Uterus (tissue), 3 donors: ENCODE measurements at regions not wholly inside any gene's neighbourhood (a gene's known extent, or its start where the extent isn't known, plus 50 kb on each side); places are given as distances from the start of the nearest gene placed in this dataset.

Source experiments
- DNase-seq, 2 donors: peaks; one replicate each; pipeline ENCODE4 v3.0.0-alpha.2; 2019 to 2020
- H3K27ac ChIP-seq, 2 donors: fragments of 200-600 bp; sonication (generic); 1 replicate in 1 of 2; 2 replicates in 1 of 2; pipeline ENCODE4 v1.5.1; 2016 to 2018
- H3K27me3 ChIP-seq, 2 donors: fragments of 200-600 bp; sonication (generic); one replicate each; pipeline ENCODE4 v1.5.1; 2018 to 2019; ENCODE audit warnings: control low read depth in 1 of 2
- H3K36me3 ChIP-seq, 2 donors: fragments of 200-600 bp; sonication (generic); one replicate each; pipeline ENCODE4 v1.5.1; 2019; ENCODE audit warnings: control low read depth in 1 of 2
- H3K4me1 ChIP-seq, 2 donors: fragments of 200-600 bp; sonication (generic); one replicate each; pipeline ENCODE4 v1.5.1; 2018 to 2019; ENCODE audit warnings: control low read depth in 1 of 2
- H3K4me3 ChIP-seq, 2 donors: fragments of 200-600 bp; sonication (generic); 1 replicate in 1 of 2; 2 replicates in 1 of 2; pipeline ENCODE4 v1.5.1; 2018 to 2019; ENCODE audit warnings: mild to moderate bottlenecking in 1 of 2
- H3K9me3 ChIP-seq, 2 donors: fragments of 200-600 bp; sonication (generic); one replicate each; pipeline ENCODE4 v1.5.1; 2019; ENCODE audit warnings: control low read depth in 1 of 2
- CTCF ChIP-seq, 4 experiments: fragments of 200-600 bp in 2 of 4; fragments of 450-650 bp in 2 of 4; sonication (generic) in 2 of 4; IDR thresholded peaks; one replicate each; pipeline ENCODE4 v1.5.1; 2016 to 2019; ENCODE audit warnings: antibody characterized with exemption in 4 of 4, mild to moderate bottlenecking in 2 of 4, moderate library complexity in 1 of 4
- POLR2A ChIP-seq, 2 donors: fragments of 450-650 bp; IDR thresholded peaks; one replicate each; pipeline ENCODE4 v1.6.1; 2016; ENCODE audit warnings: antibody characterized with exemption in 2 of 2, mild to moderate bottlenecking in 1 of 2, moderate library complexity in 1 of 2
- intact Hi-C: fragments of 100-400 bp; cut with DNase I; formaldehyde crosslinking; loops from one replicate; pipeline ENCODE4 v1.15.1; 2023; ENCODE audit warnings: low total_unique reads
- donor health status: DM: yes; HTN: yes; CAD: no.

GRCh38 chr1:244150071-244150470 is 99.0 kb downstream of the ZBTB18 start:
- Histone ChIP-seq H3K9me3 (no peaks in the 10 kb centered on the region), H3K4me3 (no peak overlapping the region), H3K27me3 (no peaks in the 10 kb centered on the region), H3K36me3 (no peaks in the 10 kb centered on the region), H3K4me1 (no peaks in the 10 kb centered on the region), H3K27ac (no peak overlapping the region)
- no peak for DNase-seq
- intact Hi-C loops, result no loop called here
- TF ChIP-seq POLR2A (IDR thresholded peaks at IDR 0.05), result no peak
- TF ChIP-seq CTCF (IDR thresholded peaks at IDR 0.05), result no peak

DNA sequence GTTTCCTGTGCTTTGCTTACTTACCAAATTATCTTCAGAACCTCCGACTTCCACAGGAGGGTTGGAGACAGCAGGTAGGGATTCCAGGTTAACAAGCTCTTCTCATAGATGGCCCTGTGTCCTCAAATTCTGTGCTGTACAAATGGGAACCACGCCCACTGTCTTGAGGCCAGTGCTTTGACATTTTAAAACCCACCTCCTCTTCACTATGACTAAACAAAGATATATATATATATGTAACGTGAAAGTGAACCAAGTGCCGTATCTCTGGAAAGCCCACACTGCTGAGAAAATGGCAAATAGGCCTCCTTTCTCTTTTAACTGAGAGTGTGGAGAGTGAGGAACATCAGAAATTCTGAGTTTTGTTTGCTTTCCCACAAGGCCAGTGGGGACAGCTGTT is 99.6 kb downstream of the ZBTB18 start:
- H3K4me1 ChIP-seq, result no peaks in the 10 kb centered on the region
- H3K27me3 ChIP-seq, result no peaks in the 10 kb centered on the region
- intact Hi-C loops, result no loop called here
- TF ChIP-seq POLR2A (IDR thresholded peaks at IDR 0.05) (no peak), CTCF (IDR thresholded peaks at IDR 0.05) (no peak)
- no peak for DNase-seq
- peak overlapping the region in 1 of 2 donors; percentile 21 for H3K27ac ChIP-seq
- H3K9me3 ChIP-seq, result no peaks in the 10 kb centered on the region
- H3K36me3 ChIP-seq, result no peaks in the 10 kb centered on the region
- H3K4me3 ChIP-seq, result no peak overlapping the region

DNA sequence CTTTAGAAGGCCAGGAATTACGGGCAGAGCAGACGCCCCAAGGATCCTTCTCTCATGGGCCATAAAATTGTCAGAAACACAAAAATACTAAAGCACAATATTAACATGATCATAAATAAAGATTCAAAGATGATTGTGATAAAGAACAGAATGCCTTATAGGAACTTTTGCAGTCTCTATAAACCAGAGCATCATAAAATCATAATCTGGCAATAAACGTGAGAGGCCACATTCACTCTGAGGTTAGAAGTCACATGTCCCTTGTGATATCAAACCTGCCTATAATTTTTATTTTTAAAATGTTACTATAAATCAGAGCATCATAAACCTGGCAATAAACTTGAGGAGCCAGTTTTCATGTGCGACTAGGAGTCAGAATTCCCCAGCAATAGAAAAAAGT is 100.5 kb downstream of the ZBTB18 start:
- H3K9me3 ChIP-seq, result no peaks in the 10 kb centered on the region
- no peaks in the 10 kb centered on the region for H3K27me3 ChIP-seq
- H3K4me3 ChIP-seq, result no peak overlapping the region
- TF ChIP-seq CTCF (IDR thresholded peaks at IDR 0.05) (no peak), POLR2A (IDR thresholded peaks at IDR 0.05) (no peak)
- H3K36me3 ChIP-seq, result no peaks in the 10 kb centered on the region
- H3K4me1 ChIP-seq, result no peaks in the 10 kb centered on the region
- DNase-seq, result no peak
- H3K27ac ChIP-seq, result peak overlapping the region in 1 of 2 donors; percentile 21
- intact Hi-C loops, result no loop called here

DNA sequence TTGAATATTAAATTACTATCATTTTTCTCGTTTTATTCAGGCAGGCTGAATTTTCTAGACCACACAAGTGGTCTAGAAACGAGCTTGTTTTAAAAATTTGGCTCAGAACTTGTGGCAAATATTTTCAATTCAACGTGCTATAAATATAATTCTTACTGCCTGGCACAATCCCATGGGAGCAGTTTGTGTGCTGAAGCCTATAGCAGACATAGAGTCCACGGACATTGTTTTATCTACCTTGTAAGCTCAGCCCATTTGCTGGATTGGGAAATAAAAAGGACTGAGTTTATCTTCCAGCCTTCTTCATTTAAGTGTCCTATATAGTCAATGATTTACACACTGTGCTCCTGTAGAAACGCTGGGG is 103.4 kb downstream of the ZBTB18 start:
- H3K27ac ChIP-seq, result no peak overlapping the region

DNA sequence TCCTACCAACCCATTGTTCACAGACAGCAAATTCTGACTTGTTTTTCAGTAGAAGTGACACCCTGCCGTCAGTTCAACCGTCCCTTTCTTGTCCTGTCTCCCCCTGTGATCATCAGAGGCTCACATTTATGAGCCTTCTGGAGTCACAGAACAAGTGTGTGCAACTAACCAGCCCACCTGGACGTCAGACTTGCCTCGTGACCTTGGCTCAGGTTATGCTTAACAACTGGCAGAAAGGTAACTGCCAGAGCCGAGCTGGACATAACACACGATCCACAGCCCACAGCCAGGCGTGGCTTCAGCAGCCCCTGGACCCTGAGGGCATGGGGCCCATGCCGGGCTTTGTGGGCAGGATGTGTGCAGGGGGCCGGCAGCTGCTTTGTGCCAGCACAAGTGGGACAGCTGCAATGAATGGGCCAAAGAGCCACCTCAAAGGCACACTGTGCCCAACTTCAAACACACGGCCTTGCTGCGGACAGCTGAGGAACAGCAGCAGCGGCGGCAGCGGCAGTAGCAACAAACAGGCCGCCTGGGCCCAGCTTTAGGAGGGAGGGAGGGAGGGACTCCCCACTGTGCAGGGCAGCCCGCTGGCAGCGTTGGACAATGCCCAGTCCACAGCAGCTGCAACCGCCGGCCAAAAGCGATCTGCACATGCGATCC is 103.9 kb downstream of the ZBTB18 start:
- no peaks in the 10 kb centered on the region for H3K36me3 ChIP-seq
- no peak for TF ChIP-seq CTCF (IDR thresholded peaks at IDR 0.05)
- no peak for DNase-seq
- no peak overlapping the region for H3K27ac ChIP-seq
- no peak overlapping the region for H3K4me3 ChIP-seq
- intact Hi-C loops, result no loop called here
- H3K9me3 ChIP-seq, result no peaks in the 10 kb centered on the region
- H3K27me3 ChIP-seq, result no peaks in the 10 kb centered on the region
- H3K4me1 ChIP-seq, result no peaks in the 10 kb centered on the region

More for the DNA sequence above, 103.4 kb downstream of the ZBTB18 start:
- H3K4me1 ChIP-seq, result no peaks in the 10 kb centered on the region
- H3K9me3 ChIP-seq, result no peaks in the 10 kb centered on the region
- no peak for DNase-seq
- no peaks in the 10 kb centered on the region for H3K36me3 ChIP-seq
- TF ChIP-seq CTCF (IDR thresholded peaks at IDR 0.05), result no peak
- no peak for TF ChIP-seq POLR2A (IDR thresholded peaks at IDR 0.05)
- intact Hi-C loops, result no loop called here
- H3K4me3 ChIP-seq, result no peak overlapping the region
- H3K27me3 ChIP-seq, result no peaks in the 10 kb centered on the region
